Stimulated activated CD8-positive, alpha-beta memory T cell treated with anti-CD3 and anti-CD28 coated beads, Interleukin-4, amount 100 ng/mL, for 48 hours (primary cell): ENCODE measurements at regions not wholly inside any gene's neighbourhood (a gene's known extent, or its start where the extent isn't known, plus 50 kb on each side); places are given as distances from the start of the nearest gene placed in this dataset.
"Not testable (repeated sequence)": the region's sequence is repeated elsewhere in the genome, so short reads cannot be mapped to it uniquely, and the experiment has no call there.

Source experiments
- DNase-seq: peaks from one replicate; pipeline ENCODE4 v3.0.0-alpha.2; 2020

GRCh38 chr1:29682171-29682918, 446.0 kb downstream of the PTPRU start:
- peak; percentile 5 for DNase-seq

DNA sequence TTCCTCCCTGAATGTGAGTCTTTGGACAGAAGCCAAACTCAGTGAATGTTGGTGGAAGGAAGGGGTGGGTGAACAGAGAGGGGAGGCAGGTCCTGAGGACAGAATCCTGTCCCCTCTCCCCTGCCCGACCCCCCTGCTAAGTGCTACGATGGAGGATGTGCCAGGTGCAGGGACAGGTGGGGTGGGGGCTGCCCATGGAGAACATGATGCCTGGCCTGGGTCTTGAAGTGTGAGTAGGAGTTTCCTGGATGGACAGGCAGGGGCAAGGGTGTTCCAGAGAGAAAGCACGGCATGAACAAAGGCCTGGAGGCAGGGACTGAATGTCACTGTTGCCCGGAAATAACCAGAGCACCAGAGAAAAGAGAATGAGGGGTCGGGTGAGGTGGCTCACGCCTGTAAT, 445.1 kb downstream of the PTPRU start:
- DNase-seq: not testable (repeated sequence)

DNA sequence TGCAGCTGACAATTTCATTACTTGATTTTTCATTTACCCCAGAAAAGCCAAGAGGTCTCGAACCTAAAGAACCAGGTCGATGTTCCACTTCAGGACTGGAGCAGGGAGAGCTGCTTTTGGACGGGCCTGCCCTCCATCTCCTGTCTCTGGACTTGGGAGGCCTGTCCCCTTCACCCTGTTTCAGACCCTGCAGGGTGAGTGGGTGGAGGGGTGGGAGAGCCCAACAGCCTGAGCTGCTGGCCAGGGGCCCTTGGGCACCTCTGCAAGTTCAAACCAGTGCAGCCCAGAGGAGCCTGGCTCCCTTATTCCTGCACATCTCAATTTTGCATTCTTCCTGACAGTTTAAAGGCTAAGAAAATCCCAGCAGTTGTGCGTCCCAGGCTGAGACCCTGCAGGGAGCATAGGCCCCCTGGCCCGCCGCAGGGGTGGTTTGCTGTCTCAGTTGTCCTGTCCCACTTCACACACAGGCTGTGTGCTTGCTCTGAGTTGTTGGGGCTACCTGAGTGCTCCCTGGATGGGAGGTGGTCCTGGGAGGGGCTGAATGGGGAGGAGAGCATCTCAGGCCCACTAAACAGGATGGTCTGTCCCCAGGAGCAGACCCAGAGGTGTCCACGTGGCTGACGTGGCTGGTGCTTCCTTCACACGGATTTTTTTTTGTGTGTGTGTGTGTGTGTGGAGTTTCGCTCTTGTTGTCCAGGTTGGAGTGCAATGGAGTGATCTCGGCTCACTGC, 443.7 kb downstream of the PTPRU start:
- DNase-seq: peak; percentile 7

DNA sequence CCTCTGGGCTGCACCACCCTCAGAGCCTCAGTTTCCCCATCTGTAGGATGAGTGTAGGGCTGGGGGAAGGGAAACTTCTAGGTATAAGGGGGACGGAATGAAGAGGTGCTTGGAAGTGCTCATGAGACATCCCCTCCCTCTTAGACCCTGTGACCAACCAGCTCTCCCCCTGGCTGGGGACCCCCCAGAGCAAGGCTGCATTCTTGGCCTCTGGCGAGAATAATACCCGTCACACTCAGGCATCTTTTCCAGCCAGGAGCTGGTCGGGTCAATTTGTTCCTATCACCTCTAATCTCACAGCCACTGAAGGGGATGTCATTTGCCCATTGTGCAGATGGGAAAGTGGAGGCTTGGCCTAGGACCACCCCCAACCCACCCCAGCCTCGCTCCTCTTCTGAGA, 443.0 kb downstream of the PTPRU start:
- peak; percentile 9 for DNase-seq

GRCh38 chr1:29677028-29678024, 441.0 kb downstream of the PTPRU start:
- peak; percentile 11 for DNase-seq

DNA sequence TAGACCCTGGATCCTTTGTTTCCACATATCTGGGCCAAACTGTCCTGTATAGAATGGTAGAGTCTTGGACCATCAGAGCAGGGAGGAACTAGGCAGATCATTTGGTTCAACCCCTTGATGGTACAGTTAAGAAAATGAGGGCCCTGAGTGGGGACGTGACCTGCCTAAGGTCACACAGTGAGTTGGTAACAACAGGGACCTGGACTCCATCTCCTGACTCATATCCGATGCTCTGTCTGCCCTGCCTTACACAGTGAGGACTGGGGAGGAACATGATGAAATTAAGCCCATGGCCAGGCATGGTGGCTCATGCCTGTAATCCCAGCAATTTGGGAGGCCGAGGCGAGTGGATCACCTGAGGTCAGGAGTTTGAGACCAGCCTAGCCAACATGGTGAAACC, 440.2 kb downstream of the PTPRU start:
- no peak for DNase-seq

DNA sequence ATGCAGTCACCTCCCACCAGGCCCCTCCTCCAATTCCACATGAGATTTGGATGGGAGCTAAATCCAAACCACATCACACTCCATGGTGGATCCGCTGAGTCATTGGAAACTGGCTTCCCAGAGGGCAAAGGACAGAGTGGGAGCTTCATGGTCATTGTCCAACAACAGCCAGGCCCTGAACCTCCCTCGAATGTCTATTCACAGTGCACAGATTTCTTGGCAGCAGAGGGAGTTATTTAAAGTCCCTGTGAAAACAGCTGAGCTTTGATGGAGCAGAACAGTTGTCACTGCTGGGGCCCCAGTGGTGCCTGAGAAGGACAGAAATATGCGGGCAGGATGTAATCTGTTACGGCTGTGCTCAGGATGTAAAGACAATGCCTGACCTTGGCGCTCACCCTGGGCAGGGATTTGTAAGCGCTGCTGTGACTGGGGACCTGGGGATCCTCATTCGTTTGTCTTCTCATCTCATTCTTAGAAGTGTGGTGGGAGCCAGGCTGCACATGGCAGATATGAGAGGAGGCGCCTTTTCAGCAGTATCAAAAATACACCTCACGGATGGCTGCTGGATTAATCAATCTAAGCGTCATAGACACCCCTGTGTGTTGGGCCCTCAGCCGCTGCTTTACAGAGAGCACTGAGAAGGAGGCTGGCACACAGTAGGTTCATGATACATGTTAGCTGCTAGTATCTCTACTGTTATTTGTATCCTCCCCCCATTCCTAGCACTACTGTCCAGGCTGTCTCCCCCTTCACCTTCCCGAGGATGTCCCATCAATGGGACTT, 439.4 kb downstream of the PTPRU start:
- peak; percentile 15 for DNase-seq

DNA sequence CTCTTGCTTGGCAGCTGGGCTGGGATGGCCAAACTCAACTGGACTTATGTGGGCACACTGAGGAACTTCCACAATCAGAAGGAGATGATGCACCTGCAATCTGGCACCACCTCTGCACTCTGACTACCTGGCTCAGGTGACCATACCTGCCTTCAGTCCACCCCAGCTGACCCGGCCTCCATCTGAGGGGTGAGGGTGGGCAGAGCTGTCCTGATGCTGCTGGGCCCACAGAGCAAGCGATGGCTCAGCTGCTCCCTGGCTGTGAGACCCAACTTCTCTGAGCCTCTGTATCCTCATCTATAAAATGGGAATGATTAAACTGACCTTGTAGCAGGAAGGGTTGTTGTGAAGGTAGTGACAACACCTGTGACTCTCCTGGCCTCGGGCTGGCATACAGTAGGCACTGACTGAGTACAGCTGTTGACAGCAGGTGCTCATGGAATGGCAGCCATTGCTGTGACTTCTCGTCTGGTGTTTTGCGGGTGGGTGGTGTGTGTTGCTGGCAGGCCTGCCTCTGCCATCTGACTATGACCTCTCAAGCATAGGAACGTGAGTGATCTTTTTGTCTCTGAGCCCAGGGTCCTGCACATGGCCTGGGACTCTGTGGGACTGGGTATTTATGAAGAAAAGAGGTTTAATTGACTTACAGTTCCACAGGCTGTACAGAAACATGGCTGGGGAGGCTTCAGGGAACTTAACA, 438.5 kb downstream of the PTPRU start:
- DNase-seq: peak; percentile 8

DNA sequence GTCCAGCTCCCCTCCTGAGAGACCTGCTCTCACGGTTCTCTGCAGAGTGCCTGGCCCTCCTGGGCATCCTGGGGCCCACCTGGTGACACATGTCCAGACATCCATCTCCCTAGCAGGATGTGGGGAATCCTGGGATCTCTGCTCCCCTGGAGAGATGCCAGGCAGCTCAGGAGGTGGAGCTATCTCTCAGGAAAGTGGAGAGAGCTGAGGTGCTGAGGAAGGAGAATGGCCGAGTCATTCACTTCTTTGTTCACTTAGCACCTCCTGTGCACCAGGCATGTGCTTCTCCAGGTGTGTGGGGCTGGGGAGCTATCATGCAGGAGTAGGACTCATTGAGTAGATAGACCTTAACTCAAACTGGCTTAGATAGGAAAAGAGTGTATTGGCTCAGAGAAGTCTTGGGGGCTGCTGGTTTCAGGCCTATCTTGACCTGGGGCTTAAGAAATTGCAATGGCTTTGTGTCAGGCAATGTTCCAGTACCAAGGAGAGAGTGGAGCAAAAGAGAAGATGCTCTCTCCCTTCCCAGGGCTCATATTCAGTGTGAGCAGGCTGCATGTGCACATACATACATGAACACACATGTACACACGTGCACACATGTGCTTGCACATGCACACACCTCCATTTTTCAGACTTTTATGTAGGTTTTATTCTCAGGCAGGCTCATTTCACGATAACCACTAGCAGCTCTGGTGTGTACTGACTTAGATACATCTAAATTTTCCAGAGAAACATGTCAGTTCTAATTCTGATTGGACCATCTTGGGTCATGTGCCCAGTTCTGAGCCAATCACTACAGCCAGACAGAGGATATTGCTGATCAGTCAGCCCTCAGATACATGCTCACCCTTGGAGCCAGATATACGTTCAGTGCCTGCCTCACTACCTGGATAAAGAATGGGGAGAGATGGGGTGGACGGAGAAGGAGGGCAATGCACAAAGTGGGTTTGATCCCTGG, 437.6 kb downstream of the PTPRU start:
- peak; percentile 1 for DNase-seq

DNA sequence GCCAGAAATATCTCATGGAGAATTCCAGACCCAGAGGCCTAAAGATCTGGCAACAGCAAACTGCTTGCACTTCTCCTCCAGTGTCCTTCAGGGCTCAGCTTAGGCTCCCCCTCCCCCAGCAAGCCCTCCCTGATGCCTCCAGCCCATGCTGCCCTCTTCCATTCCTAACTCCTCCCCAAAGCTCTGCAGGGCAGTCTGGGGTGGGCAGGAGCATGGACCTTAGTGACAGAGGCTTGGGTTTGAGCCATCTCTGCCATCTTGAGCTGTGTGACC, 436.8 kb downstream of the PTPRU start:
- no peak for DNase-seq

- peak; percentile 3 for DNase-seq
These were observed 436.3 kb downstream of the PTPRU start for GRCh38 chr1:29672416-29673227.

GRCh38 chr1:29671446-29672356, 435.4 kb downstream of the PTPRU start:
- peak; percentile 10 for DNase-seq

GRCh38 chr1:29670752-29671151, 434.4 kb downstream of the PTPRU start:
- no peak for DNase-seq

DNA sequence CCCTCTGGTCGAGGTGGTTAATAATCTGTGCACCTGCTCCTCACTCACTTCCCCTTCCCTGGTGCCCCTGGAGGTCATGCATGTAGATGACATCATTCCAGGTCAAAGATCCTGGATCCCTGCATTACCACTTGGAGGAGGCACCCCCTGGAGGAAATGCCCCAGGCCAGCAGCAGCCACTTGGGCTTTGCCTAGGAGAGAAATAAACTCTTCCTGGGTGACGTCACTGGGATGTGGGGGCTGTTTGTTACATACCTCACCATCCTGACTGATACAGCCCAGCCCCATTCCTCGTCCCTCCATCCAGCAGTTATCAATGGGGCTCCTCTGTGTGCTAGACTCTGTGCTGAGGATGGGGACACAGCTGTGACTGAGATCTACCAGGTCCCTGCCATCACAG, 433.6 kb downstream of the PTPRU start:
- DNase-seq: no peak

GRCh38 chr1:29669158-29669871, 433.0 kb downstream of the PTPRU start:
- DNase-seq: no peak

GRCh38 chr1:29668551-29669157, 432.3 kb downstream of the PTPRU start:
- no peak for DNase-seq

GRCh38 chr1:29667951-29668350, 431.6 kb downstream of the PTPRU start:
- DNase-seq: no peak

GRCh38 chr1:29664711-29665110, 428.4 kb downstream of the PTPRU start:
- DNase-seq: no peak
